B cell (primary cell): ENCODE measurements at regions not wholly inside any gene's neighbourhood (a gene's known extent, or its start where the extent isn't known, plus 50 kb on each side); places are given as distances from the start of the nearest gene placed in this dataset.

Experiments used
- ATAC-seq: fragments of 200-7000 bp; cut with Tn5 transposase; one replicate; pipeline ENCODE4 v1.10.0; 2021; ENCODE audit warnings: low read depth, mild to moderate bottlenecking, moderate number of reproducible peaks, moderate library complexity
- CTCF ChIA-PET: fragments of 350-600 bp; sonication (Branson Sonifier 250); formaldehyde crosslinking; loops from one replicate; lab custom pipeline; 2021; ENCODE audit warnings: antibody characterized with exemption, inconsistent platforms; lab: Charles Lee
- POLR2A ChIA-PET: fragments of 350-600 bp; sonication (Branson Sonifier 250); formaldehyde crosslinking; loops from one replicate; lab custom pipeline; 2021; ENCODE audit warnings: antibody characterized with exemption; lab: Charles Lee
- DNase-seq: peaks from one replicate; pipeline ENCODE4 v3.0.0; 2013
- H2AFZ ChIP-seq: 2 replicates; pipeline ENCODE4 v1.6.1; 2012; ENCODE audit warnings: mild to moderate bottlenecking, low read depth, low read length; ENCODE audit not compliant: insufficient read depth, poor library complexity, severe bottlenecking
- H3K27ac ChIP-seq, 2 donors: 1 replicate in 1 of 2; 2 replicates in 1 of 2; pipeline ENCODE4 v1.5.1; 2012 to 2013; ENCODE audit warnings: low read length in 2 of 2, mild to moderate bottlenecking in 2 of 2, moderate library complexity in 1 of 2
- H3K27me3 ChIP-seq, 4 experiments: fragments of 200-600 bp in 1 of 4; sonication (generic) in 1 of 4; replicated peaks in 1 of 4; 1 replicate in 2 of 4; 2 replicates in 2 of 4; pipeline versions ENCODE4 v1.6.1 to v1.7.0; 2013 to 2016; ENCODE audit warnings: low read length in 3 of 4, mild to moderate bottlenecking in 2 of 4, mixed read lengths in 1 of 4, moderate library complexity in 1 of 4; ENCODE audit not compliant: insufficient read depth in 4 of 4, control insufficient read depth in 3 of 4; ENCODE audit errors: control extremely low read depth in 1 of 4
- H3K36me3 ChIP-seq, 2 experiments: replicated peaks in 1 of 2; 1 replicate in 1 of 2; 2 replicates in 1 of 2; pipeline versions ENCODE4 v1.6.1 to v1.7.1; 2013; ENCODE audit warnings: low read length in 1 of 2; ENCODE audit not compliant: insufficient read depth in 2 of 2, control insufficient read depth in 1 of 2; ENCODE audit errors: control extremely low read depth in 1 of 2, extremely low read depth in 1 of 2
- H3K4me1 ChIP-seq, 2 donors: fragments of 200-600 bp in 1 of 2; sonication (generic) in 1 of 2; 1 replicate in 1 of 2; 2 replicates in 1 of 2; pipeline versions ENCODE4 v1.5.1 to v1.6.1; 2013 to 2017; ENCODE audit warnings: low read length in 2 of 2; ENCODE audit not compliant: control insufficient read depth in 2 of 2, insufficient read depth in 2 of 2
- H3K4me2 ChIP-seq: replicated peaks from 2 replicates; pipeline ENCODE3; 2012; ENCODE audit warnings: mild to moderate bottlenecking, low read depth, low read length; ENCODE audit not compliant: poor library complexity, severe bottlenecking
- H3K4me3 ChIP-seq, 5 experiments: fragments of 200-600 bp in 1 of 5; sonication (generic) in 1 of 5; 1 replicate in 3 of 5; 2 replicates in 2 of 5; pipeline versions ENCODE4 v1.5.1 to v1.7.0; 2011 to 2016; ENCODE audit warnings: low read length in 4 of 5, mild to moderate bottlenecking in 4 of 5, low read depth in 2 of 5, control low read depth in 1 of 5, moderate library complexity in 1 of 5; ENCODE audit not compliant: insufficient read depth in 1 of 5; ENCODE audit errors: control extremely low read depth in 1 of 5, extremely low read depth in 1 of 5
- H3K79me2 ChIP-seq: fragments of 200-600 bp; sonication (generic); one replicate; pipeline ENCODE4 v1.6.0; 2016; ENCODE audit warnings: low read length; ENCODE audit not compliant: control insufficient read depth, insufficient read depth
- H3K9ac ChIP-seq: fragments of 200-600 bp; sonication (generic); 2 replicates; pipeline ENCODE4 v1.6.1; 2017; ENCODE audit warnings: mild to moderate bottlenecking, low read length, moderate library complexity
- H3K9me3 ChIP-seq, 3 donors: one replicate each; pipeline versions ENCODE4 v1.6.1 to v1.7.1; 2013; ENCODE audit warnings: low read length in 2 of 3; ENCODE audit not compliant: control insufficient read depth in 2 of 3, insufficient read depth in 1 of 3; ENCODE audit errors: control extremely low read depth in 1 of 3
- H4K20me1 ChIP-seq: 2 replicates; pipeline ENCODE4 v1.6.0; 2012; ENCODE audit warnings: mild to moderate bottlenecking, low read length; ENCODE audit not compliant: insufficient read depth, control insufficient read depth, poor library complexity, severe bottlenecking
- H3K27ac Mint-ChIP-seq: one replicate; pipeline ENCODE4 v1.8.0; 2021; ENCODE audit warnings: mixed read lengths
- H3K27me3 Mint-ChIP-seq: one replicate; pipeline ENCODE4 v1.8.0; 2021; ENCODE audit warnings: mixed read lengths
- H3K4me1 Mint-ChIP-seq: one replicate; pipeline ENCODE4 v1.8.0; 2021; ENCODE audit warnings: mixed read lengths
- H3K4me3 Mint-ChIP-seq: one replicate; pipeline ENCODE4 v1.8.0; 2021; ENCODE audit warnings: mixed read lengths
- H3K9me3 Mint-ChIP-seq: one replicate; pipeline ENCODE4 v1.8.0; 2022; ENCODE audit warnings: mixed read lengths; ENCODE audit not compliant: insufficient read depth
- EZH2 ChIP-seq: IDR thresholded peaks from 2 replicates; pipeline ENCODE4 v1.6.1; 2012; ENCODE audit warnings: borderline replicate concordance, low read depth, mild to moderate bottlenecking, moderate library complexity, low read length; ENCODE audit not compliant: insufficient read depth, poor library complexity, severe bottlenecking
- WGBS: methylation state at CpG from one replicate; pipeline ENCODE4 v1.1.5; 2013; ENCODE audit warnings: missing lambda C conversion rate; ENCODE audit not compliant: insufficient coverage; 5-methylcytosine and 5-hydroxymethylcytosine counted together
- intact Hi-C: fragments of 100-400 bp; cut with micrococcal nuclease; formaldehyde crosslinking; loops from one replicate; pipeline ENCODE4 v1.10.0; 2022
- TF ChIP-seq, protein P1 (sequence below): fragments of 200-600 bp; IDR thresholded peaks from one replicate; pipeline ENCODE4 v1.8.0; 2022; ENCODE audit warnings: antibody characterized with exemption, mild to moderate bottlenecking

DNA sequence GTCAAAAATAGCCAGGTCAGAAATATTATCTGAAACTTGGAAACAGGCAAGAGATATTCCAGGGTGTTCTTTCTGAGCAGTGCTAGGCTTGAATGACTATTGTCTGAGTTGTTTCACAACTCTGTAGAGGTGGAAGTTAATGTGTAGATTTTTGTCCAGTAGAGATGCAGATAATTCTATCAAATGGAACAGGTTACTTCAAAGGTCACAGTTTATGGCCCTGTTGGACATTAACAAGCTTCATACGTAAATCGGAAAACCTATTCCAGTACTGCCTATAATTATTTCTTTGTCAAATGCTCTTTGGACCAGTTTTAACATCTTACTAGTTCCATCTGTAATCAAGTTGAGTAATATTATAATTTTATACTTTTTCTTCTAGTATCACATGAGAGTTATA, 1639.4 kb upstream of the TENM3 start:
- H3K79me2 ChIP-seq = no peaks in the 10 kb centered on the region
- no peaks in the 10 kb centered on the region for H4K20me1 ChIP-seq
- no peak overlapping the region for H3K27ac Mint-ChIP-seq
- H3K4me3 ChIP-seq = no peak overlapping the region
- TF ChIP-seq EZH2 = no peak
- TF ChIP-seq, protein P1, sequence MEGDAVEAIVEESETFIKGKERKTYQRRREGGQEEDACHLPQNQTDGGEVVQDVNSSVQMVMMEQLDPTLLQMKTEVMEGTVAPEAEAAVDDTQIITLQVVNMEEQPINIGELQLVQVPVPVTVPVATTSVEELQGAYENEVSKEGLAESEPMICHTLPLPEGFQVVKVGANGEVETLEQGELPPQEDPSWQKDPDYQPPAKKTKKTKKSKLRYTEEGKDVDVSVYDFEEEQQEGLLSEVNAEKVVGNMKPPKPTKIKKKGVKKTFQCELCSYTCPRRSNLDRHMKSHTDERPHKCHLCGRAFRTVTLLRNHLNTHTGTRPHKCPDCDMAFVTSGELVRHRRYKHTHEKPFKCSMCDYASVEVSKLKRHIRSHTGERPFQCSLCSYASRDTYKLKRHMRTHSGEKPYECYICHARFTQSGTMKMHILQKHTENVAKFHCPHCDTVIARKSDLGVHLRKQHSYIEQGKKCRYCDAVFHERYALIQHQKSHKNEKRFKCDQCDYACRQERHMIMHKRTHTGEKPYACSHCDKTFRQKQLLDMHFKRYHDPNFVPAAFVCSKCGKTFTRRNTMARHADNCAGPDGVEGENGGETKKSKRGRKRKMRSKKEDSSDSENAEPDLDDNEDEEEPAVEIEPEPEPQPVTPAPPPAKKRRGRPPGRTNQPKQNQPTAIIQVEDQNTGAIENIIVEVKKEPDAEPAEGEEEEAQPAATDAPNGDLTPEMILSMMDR = no peak
- no peak for ATAC-seq
- H3K4me3 Mint-ChIP-seq = no peak overlapping the region
- DNase-seq = no peak
- no CpG with 5 or more reads among the region's 2 CpGs for WGBS
- ChIA-PET POLR2A (no interaction called here), CTCF (no interaction called here)
- H3K4me2 ChIP-seq = no peak overlapping the region
- H3K9me3 ChIP-seq = no peaks in the 10 kb centered on the region
- no peaks in the 10 kb centered on the region for H3K27me3 ChIP-seq
- H3K9ac ChIP-seq = no peak overlapping the region
- peaks cover 5% of the 10 kb centered on the region for H3K9me3 Mint-ChIP-seq
- H3K27ac ChIP-seq = no peak overlapping the region
- H3K4me1 Mint-ChIP-seq = no peaks in the 10 kb centered on the region
- no peak overlapping the region for H2AFZ ChIP-seq
- intact Hi-C loops = no loop called here
- no peaks in the 10 kb centered on the region for H3K4me1 ChIP-seq
- no peaks in the 10 kb centered on the region for H3K27me3 Mint-ChIP-seq
- no peaks in the 10 kb centered on the region for H3K36me3 ChIP-seq

DNA sequence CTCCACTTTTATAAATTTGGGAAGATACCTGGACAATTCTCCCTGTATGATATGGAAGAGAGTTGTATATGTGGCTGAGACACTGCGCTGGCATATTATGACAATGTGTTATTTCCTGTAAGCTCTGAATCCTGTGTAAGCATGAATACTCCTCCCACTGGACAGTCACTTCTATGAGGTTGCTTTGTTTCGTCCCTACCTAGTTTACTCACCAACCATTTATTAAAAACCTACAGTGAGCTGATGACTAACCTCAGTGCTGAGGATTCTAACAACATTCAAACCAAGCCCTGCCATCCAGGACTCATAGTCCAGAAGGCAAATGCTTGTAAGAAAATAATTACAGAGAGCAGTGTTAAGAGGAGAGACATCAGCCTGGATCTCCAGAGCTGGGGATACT, 1632.9 kb upstream of the TENM3 start:
- Histone ChIP-seq H3K4me2 (no peak overlapping the region), H3K79me2 (no peaks in the 10 kb centered on the region), H3K9me3 (no peaks in the 10 kb centered on the region), H2AFZ (no peak overlapping the region), H3K27me3 (no peaks in the 10 kb centered on the region), H3K4me1 (no peaks in the 10 kb centered on the region), H3K4me3 (no peak overlapping the region), H3K27ac (no peak overlapping the region), H3K36me3 (no peaks in the 10 kb centered on the region), H4K20me1 (no peaks in the 10 kb centered on the region), H3K9ac (no peak overlapping the region)
- intact Hi-C loops = no loop called here
- ChIA-PET CTCF (no interaction called here), POLR2A (no interaction called here)
- ATAC-seq (no peak), DNase-seq (no peak)
- Mint-ChIP-seq H3K4me1 (no peaks in the 10 kb centered on the region), H3K9me3 (peaks cover 5% of the 10 kb centered on the region), H3K27me3 (no peaks in the 10 kb centered on the region), H3K4me3 (no peak overlapping the region), H3K27ac (no peak overlapping the region)
- no CpG with 5 or more reads among the region's 2 CpGs for WGBS
- TF ChIP-seq, protein P1 = no peak
- TF ChIP-seq EZH2 = no peak
